HL-60 (cell line): ENCODE measurements at regions not wholly inside any gene's neighbourhood (a gene's known extent, or its start where the extent isn't known, plus 50 kb on each side); places are given as distances from the start of the nearest gene placed in this dataset.

Source experiments
- DNase-seq, 2 experiments: peaks; one replicate each; pipeline ENCODE4 v3.0.0-alpha.2; 2010 to 2020; ENCODE audit warnings: low read depth in 1 of 2, low spot score in 1 of 2
- H3K27ac ChIP-seq: fragments of 250-450 bp; sonication (Bioruptor Pico); replicated peaks from 2 replicates; pipeline ENCODE4 v1.5.1; 2020; ENCODE audit warnings: mild to moderate bottlenecking, moderate library complexity
- H3K27me3 ChIP-seq: fragments of 250-450 bp; sonication (Bioruptor Pico); 2 replicates; pipeline ENCODE4 v1.5.1; 2021; ENCODE audit warnings: mild to moderate bottlenecking, moderate library complexity; ENCODE audit not compliant: insufficient read depth, poor library complexity, severe bottlenecking
- H3K4me3 ChIP-seq: replicated peaks from 2 replicates; pipeline ENCODE4 v1.5.1; 2011; ENCODE audit warnings: mild to moderate bottlenecking, control low read depth, low read length; ENCODE audit not compliant: insufficient read depth
- CTCF ChIP-seq: IDR thresholded peaks from one replicate; pipeline ENCODE4 v1.5.1; 2011; ENCODE audit warnings: low read length, control low read depth, inconsistent platforms; ENCODE audit not compliant: insufficient read depth
- GABPA ChIP-seq: IDR thresholded peaks from 2 replicates; pipeline ENCODE4 v1.6.1; 2012; ENCODE audit warnings: low read depth
- POLR2AphosphoS5 ChIP-seq: IDR thresholded peaks from 2 replicates; pipeline ENCODE4 v1.6.1; 2012; ENCODE audit warnings: low read depth
- REST ChIP-seq: IDR thresholded peaks from 2 replicates; pipeline ENCODE4 v1.6.1; 2012; ENCODE audit warnings: low read depth; ENCODE audit not compliant: insufficient replicate concordance
- SPI1 ChIP-seq: IDR thresholded peaks from 2 replicates; pipeline ENCODE4 v1.6.1; 2012; ENCODE audit warnings: low read depth, mild to moderate bottlenecking, borderline replicate concordance

- Histone ChIP-seq H3K4me3 (no peak overlapping the region), H3K27ac (no peak overlapping the region), H3K27me3 (no peaks in the 10 kb centered on the region)
- DNase-seq: no peak
- TF ChIP-seq REST (no peak), SPI1 (no peak), GABPA (no peak), CTCF (no peak), POLR2AphosphoS5 (no peak)
These were observed 188.4 kb downstream of the KCNS3 start for GRCh38 chr2:18066894-18067293.

- DNase-seq: no peak
- TF ChIP-seq REST (no peak), POLR2AphosphoS5 (no peak), CTCF (no peak), GABPA (no peak), SPI1 (no peak)
- Histone ChIP-seq H3K27me3 (no peaks in the 10 kb centered on the region), H3K4me3 (no peak overlapping the region), H3K27ac (no peak overlapping the region)
These were observed 187.6 kb downstream of the KCNS3 start for GRCh38 chr2:18066066-18066465.

GRCh38 chr2:18065249-18065648, 186.8 kb downstream of the KCNS3 start:
- no peak for DNase-seq
- Histone ChIP-seq H3K27me3 (no peaks in the 10 kb centered on the region), H3K27ac (no peak overlapping the region), H3K4me3 (no peak overlapping the region)
- TF ChIP-seq CTCF: no peak
- no peak for TF ChIP-seq SPI1
- TF ChIP-seq GABPA: no peak
- TF ChIP-seq POLR2AphosphoS5: no peak
- TF ChIP-seq REST: no peak
